HUES48 (cell line): ENCODE measurements at regions not wholly inside any gene's neighbourhood (a gene's known extent, or its start where the extent isn't known, plus 50 kb on each side); places are given as distances from the start of the nearest gene placed in this dataset.
"Not testable (repeated sequence)": the region's sequence is repeated elsewhere in the genome, so short reads cannot be mapped to it uniquely, and the experiment has no call there.

Source experiments
- H3K27ac ChIP-seq: one replicate; pipeline ENCODE4 v1.7.0; 2013; ENCODE audit warnings: low read depth, low read length, inconsistent platforms
- H3K27me3 ChIP-seq: 2 replicates; pipeline ENCODE4 v1.6.1; 2013; ENCODE audit warnings: mild to moderate bottlenecking, low read length; ENCODE audit not compliant: control insufficient read depth, insufficient read depth
- H3K36me3 ChIP-seq: 2 replicates; pipeline ENCODE4 v1.6.1; 2013; ENCODE audit warnings: low read length; ENCODE audit not compliant: control insufficient read depth, insufficient read depth
- H3K4me1 ChIP-seq: 2 replicates; pipeline ENCODE4 v1.6.1; 2013; ENCODE audit warnings: mild to moderate bottlenecking, low read length; ENCODE audit not compliant: control insufficient read depth, insufficient read depth
- H3K4me3 ChIP-seq: 2 replicates; pipeline ENCODE4 v1.5.1; 2013; ENCODE audit warnings: mild to moderate bottlenecking, low read depth, low read length
- H3K9ac ChIP-seq: 2 replicates; pipeline ENCODE4 v1.6.1; 2013; ENCODE audit warnings: mild to moderate bottlenecking, low read depth, low read length, moderate library complexity
- H3K9me3 ChIP-seq: 2 replicates; pipeline ENCODE4 v1.6.1; 2013; ENCODE audit warnings: low read length; ENCODE audit not compliant: control insufficient read depth, insufficient read depth

- Histone ChIP-seq H3K27ac (no peak overlapping the region), H3K27me3 (peaks cover 8% of the 10 kb centered on the region; the same call in 1 of the 2 replicates), H3K9ac (no peak overlapping the region), H3K9me3 (no peaks in the 10 kb centered on the region), H3K4me1 (peaks cover 3% of the 10 kb centered on the region; the same call in 1 of the 2 replicates), H3K4me3 (no peak overlapping the region), H3K36me3 (no peaks in the 10 kb centered on the region)
Measured at GRCh38 chr7:131689662-131690234, 133.3 kb upstream of the PODXL start.

- Histone ChIP-seq H3K4me3 (no peak overlapping the region), H3K9me3 (no peaks in the 10 kb centered on the region), H3K27ac (no peak overlapping the region), H3K9ac (no peak overlapping the region), H3K4me1 (peaks cover 3% of the 10 kb centered on the region; the same call in 1 of the 2 replicates), H3K36me3 (no peaks in the 10 kb centered on the region), H3K27me3 (peaks cover 8% of the 10 kb centered on the region; the same call in 1 of the 2 replicates)
Measured at GRCh38 chr7:131688738-131689661, 132.6 kb upstream of the PODXL start.

GRCh38 chr7:131687296-131687695 lies 130.9 kb upstream of the PODXL start:
- no peak overlapping the region for H3K4me3 ChIP-seq
- H3K4me1 ChIP-seq, result peaks cover 3% of the 10 kb centered on the region; the same call in 1 of the 2 replicates
- no peaks in the 10 kb centered on the region for H3K9me3 ChIP-seq
- no peak overlapping the region for H3K9ac ChIP-seq
- H3K36me3 ChIP-seq, result no peaks in the 10 kb centered on the region
- peaks cover under 1% of the 10 kb centered on the region; the same call in 1 of the 2 replicates for H3K27me3 ChIP-seq
- no peak overlapping the region for H3K27ac ChIP-seq

- Histone ChIP-seq H3K4me1 (peaks cover 2% of the 10 kb centered on the region; the same call in 1 of the 2 replicates), H3K4me3 (no peak overlapping the region), H3K9me3 (no peaks in the 10 kb centered on the region), H3K36me3 (no peaks in the 10 kb centered on the region), H3K27me3 (no peaks in the 10 kb centered on the region; the same call in 1 of the 2 replicates), H3K27ac (no peak overlapping the region), H3K9ac (no peak overlapping the region)
Measured at GRCh38 chr7:131686833-131687232, 130.4 kb upstream of the PODXL start.

GRCh38 chr7:131683536-131684125 lies 127.2 kb upstream of the PODXL start:
- H3K27me3 ChIP-seq, result no peaks in the 10 kb centered on the region
- no peak overlapping the region for H3K27ac ChIP-seq
- no peaks in the 10 kb centered on the region for H3K36me3 ChIP-seq
- no peaks in the 10 kb centered on the region for H3K4me1 ChIP-seq
- H3K9me3 ChIP-seq, result no peaks in the 10 kb centered on the region
- H3K4me3 ChIP-seq, result no peak overlapping the region
- H3K9ac ChIP-seq, result no peak overlapping the region

GRCh38 chr7:131681961-131682360 lies 125.5 kb upstream of the PODXL start:
- H3K36me3 ChIP-seq, result no peaks in the 10 kb centered on the region
- H3K9ac ChIP-seq, result no peak overlapping the region
- H3K27ac ChIP-seq, result no peak overlapping the region
- no peaks in the 10 kb centered on the region for H3K27me3 ChIP-seq
- no peaks in the 10 kb centered on the region for H3K4me1 ChIP-seq
- no peak overlapping the region for H3K4me3 ChIP-seq
- H3K9me3 ChIP-seq, result no peaks in the 10 kb centered on the region

- H3K4me1 ChIP-seq, H3K9me3 ChIP-seq, H3K9ac ChIP-seq, H3K36me3 ChIP-seq, H3K27ac ChIP-seq, H3K4me3 ChIP-seq, H3K27me3 ChIP-seq: not testable (repeated sequence)
Measured at GRCh38 chr7:131679071-131679470, 122.6 kb upstream of the PODXL start.

- H3K27me3 ChIP-seq, H3K4me3 ChIP-seq, H3K9me3 ChIP-seq: not testable (repeated sequence)
Measured at GRCh38 chr7:131676850-131677249, 120.4 kb upstream of the PODXL start.

GRCh38 chr7:131674131-131674530 lies 117.7 kb upstream of the PODXL start:
- H3K27ac ChIP-seq, result no peak overlapping the region
- no peak overlapping the region for H3K4me3 ChIP-seq
- H3K4me1 ChIP-seq, result no peaks in the 10 kb centered on the region
- no peaks in the 10 kb centered on the region for H3K27me3 ChIP-seq
- no peaks in the 10 kb centered on the region for H3K9me3 ChIP-seq
- no peak overlapping the region for H3K9ac ChIP-seq
- H3K36me3 ChIP-seq, result no peaks in the 10 kb centered on the region

More at GRCh38 chr7:131676850-131677249, 120.4 kb upstream of the PODXL start:
- H3K36me3 ChIP-seq, H3K4me1 ChIP-seq, H3K9ac ChIP-seq, H3K27ac ChIP-seq: not testable (repeated sequence)

- Histone ChIP-seq H3K27me3 (no peaks in the 10 kb centered on the region), H3K4me3 (no peak overlapping the region)
Measured at GRCh38 chr7:131673576-131673975, 117.1 kb upstream of the PODXL start.

GRCh38 chr7:131670406-131670805 lies 114.0 kb upstream of the PODXL start:
- Histone ChIP-seq H3K27me3 (no peaks in the 10 kb centered on the region), H3K4me3 (no peak overlapping the region), H3K9ac (no peak overlapping the region), H3K9me3 (no peaks in the 10 kb centered on the region), H3K36me3 (no peaks in the 10 kb centered on the region), H3K4me1 (no peaks in the 10 kb centered on the region), H3K27ac (no peak overlapping the region)

More at GRCh38 chr7:131673576-131673975, 117.1 kb upstream of the PODXL start:
- Histone ChIP-seq H3K9ac (no peak overlapping the region), H3K27ac (no peak overlapping the region), H3K36me3 (no peaks in the 10 kb centered on the region), H3K4me1 (no peaks in the 10 kb centered on the region), H3K9me3 (no peaks in the 10 kb centered on the region)
